Liver (tissue), 3 donors: ENCODE measurements at regions not wholly inside any gene's neighbourhood (a gene's known extent, or its start where the extent isn't known, plus 50 kb on each side); places are given as distances from the start of the nearest gene placed in this dataset.

Experiments
- ATF3 ChIP-seq: IDR thresholded peaks from 2 replicates; pipeline ENCODE4 v1.6.1; 2016; ENCODE audit warnings: antibody characterized with exemption
- CTCF ChIP-seq: fragments of 150-350 bp; IDR thresholded peaks from 2 replicates; pipeline ENCODE4 v1.5.1; 2017; ENCODE audit warnings: improper control_type of control experiment, low read depth, low read length; ENCODE audit not compliant: missing input control
- FOXA1 ChIP-seq: IDR thresholded peaks from 2 replicates; pipeline ENCODE4 v1.6.1; 2016; ENCODE audit warnings: antibody characterized with exemption
- GABPA ChIP-seq, 2 donors: IDR thresholded peaks in 1 of 2; conservative IDR thresholded peaks in 1 of 2; 2 replicates each; pipeline ENCODE4 v1.6.1; 2016; ENCODE audit warnings: antibody characterized with exemption in 2 of 2, mild to moderate bottlenecking in 1 of 2, moderate library complexity in 1 of 2
- JUND ChIP-seq, 2 donors: IDR thresholded peaks; 2 replicates each; pipeline ENCODE4 v1.6.1; 2016; ENCODE audit warnings: antibody characterized with exemption in 2 of 2
- RAD21 ChIP-seq, 2 donors: IDR thresholded peaks; 2 replicates each; pipeline ENCODE4 v1.6.1; 2016; ENCODE audit warnings: antibody characterized with exemption in 2 of 2, mild to moderate bottlenecking in 2 of 2
- YY1 ChIP-seq: IDR thresholded peaks from 2 replicates; pipeline ENCODE4 v1.6.1; 2016; ENCODE audit warnings: antibody characterized with exemption, mild to moderate bottlenecking
- donor health status: healthy.
- donor health status: healthy.

GRCh38 chr17:79517827-79518584 lies 92.8 kb downstream of the RBFOX3 start:
- TF ChIP-seq CTCF = no peak
- TF ChIP-seq GABPA (IDR thresholded peaks at IDR 0.05 in 1 of 2, conservative IDR thresholded peaks at IDR 0.05 in 1 of 2) = no peak
- TF ChIP-seq JUND (IDR thresholded peaks at IDR 0.05) = no peak
- no peak for TF ChIP-seq RAD21 (IDR thresholded peaks at IDR 0.05)
- no peak for TF ChIP-seq FOXA1
- TF ChIP-seq YY1 = no peak
- TF ChIP-seq ATF3 = no peak
